NCI-H524 treated with DMSO at 0.1 percent for 48 hours (cell line): ENCODE measurements at regions not wholly inside any gene's neighbourhood (a gene's known extent, or its start where the extent isn't known, plus 50 kb on each side); places are given as distances from the start of the nearest gene placed in this dataset.

ENCODE experiments used
- DNase-seq: peaks from one replicate; lab custom pipeline; 2025; lab: John Stamatoyannopoulos, UW

GRCh38 chr15:29425864-29426263 is 156.2 kb upstream of the NSMCE3 start:
- DNase-seq: no peak

DNA sequence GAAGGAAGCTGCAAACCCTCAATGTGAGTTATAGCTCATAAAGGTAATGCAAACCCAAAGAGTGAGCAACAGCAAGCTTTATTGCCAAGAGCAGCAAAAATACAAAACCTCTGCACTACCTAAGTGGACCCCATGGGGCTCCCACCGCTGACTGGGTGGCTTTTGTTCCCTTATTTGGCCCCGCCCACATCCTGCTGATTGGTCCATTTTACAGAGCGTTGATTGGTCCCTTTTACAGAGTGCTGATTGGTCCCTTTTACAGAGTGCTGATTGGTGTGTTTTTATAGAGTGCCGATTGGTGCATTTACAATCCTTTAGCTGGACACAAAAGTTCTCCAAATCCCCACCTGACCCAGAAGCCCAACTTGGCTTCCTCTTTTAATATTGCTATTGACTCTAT is 154.5 kb upstream of the NSMCE3 start:
- DNase-seq: no peak

DNA sequence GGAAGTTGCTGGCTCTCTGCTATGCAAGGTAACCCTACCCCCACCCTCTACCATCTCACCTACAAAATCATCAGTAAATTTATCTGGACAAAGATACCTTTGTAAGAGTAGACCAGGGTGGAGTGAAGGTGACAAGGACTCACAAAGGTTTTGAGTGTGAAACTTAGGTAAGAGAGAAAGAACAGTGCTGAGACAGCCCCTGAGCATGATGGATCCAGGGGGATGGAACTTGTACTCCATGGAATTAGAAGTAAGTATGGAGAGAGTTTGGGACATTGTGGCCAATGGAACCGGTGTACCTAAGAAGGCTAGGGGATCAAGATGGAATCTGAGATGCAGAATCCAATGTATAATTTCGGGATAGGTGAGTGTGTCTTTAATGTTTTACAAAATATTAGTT is 153.0 kb upstream of the NSMCE3 start:
- no peak for DNase-seq

DNA sequence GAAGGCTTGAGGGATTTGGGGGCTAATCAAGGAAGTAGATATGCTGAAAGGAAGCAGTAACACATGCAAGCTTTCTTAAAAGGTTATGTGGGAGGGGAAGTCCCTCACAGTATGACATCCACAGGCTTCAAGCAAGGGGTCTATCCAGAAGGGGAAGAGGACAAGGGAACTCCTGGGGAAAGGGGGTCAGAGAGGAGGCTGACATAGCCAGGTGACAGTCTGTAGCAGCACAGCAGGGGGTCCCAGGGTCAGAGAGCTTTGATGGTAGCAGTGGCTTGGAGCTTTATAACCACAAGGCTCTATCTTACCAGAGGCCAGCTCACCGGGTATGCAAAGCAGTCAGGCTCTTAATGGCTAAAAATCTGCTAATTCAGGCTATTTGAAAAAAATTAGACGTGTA is 150.6 kb upstream of the NSMCE3 start:
- no peak for DNase-seq

DNA sequence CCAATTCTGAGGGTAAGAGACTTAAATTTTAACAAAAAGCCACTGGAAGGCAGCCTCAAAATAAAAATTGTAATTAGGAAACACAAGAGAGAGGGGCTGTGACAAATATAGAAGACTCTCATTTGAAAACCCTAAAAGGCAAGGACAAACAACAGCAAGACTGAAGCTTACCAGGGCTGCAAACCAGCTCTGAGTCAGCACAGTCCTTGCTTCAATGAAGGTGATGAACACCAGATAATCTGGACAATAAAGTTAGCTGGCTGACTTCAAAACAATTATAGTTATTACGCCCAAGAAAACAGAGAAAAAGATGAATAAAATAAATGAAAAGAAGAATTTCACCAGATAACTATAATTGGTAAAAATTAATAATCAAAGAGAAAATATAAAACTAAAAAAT is 149.3 kb upstream of the NSMCE3 start:
- no peak for DNase-seq

DNA sequence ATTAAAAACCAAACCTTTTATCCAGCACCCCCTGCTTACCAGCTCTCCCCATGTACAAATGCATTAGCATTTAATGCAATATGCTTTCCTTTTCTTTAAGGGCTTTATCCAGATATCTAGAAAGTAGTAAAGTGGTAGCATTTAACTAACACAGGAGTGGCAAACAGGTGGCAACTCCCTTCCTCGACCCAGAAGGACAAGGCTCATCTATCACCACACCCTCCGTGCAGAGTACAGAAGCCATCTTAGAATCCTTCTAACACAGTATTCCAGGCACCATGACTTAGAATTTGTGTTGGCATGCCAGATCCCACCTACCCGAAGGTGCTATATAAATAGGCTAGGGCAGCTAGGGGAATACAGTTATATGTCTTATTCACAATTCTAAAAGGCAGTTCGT is 148.6 kb upstream of the NSMCE3 start:
- DNase-seq: no peak

GRCh38 chr15:29411299-29411698 is 141.7 kb upstream of the NSMCE3 start:
- DNase-seq: no peak

DNA sequence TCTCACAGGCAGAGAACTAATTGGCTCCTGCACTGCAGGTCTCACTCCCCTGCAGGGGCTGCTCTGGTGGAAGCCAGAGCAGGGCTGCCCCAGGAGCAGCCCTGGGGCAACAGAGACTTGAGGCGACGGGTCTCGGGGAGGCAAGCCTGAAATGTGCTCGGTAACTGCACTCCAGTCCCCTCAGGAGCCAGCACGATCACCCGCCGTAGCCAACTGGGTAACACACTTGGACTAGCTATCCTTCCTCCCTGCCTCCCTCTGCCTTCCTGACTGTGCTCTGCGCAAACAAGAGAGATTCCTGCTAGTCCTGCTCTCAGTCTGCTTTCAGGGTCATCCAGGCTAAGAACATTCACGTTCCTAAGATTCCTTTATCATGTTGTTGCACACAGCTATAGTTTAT is 140.7 kb upstream of the NSMCE3 start:
- no peak for DNase-seq

DNA sequence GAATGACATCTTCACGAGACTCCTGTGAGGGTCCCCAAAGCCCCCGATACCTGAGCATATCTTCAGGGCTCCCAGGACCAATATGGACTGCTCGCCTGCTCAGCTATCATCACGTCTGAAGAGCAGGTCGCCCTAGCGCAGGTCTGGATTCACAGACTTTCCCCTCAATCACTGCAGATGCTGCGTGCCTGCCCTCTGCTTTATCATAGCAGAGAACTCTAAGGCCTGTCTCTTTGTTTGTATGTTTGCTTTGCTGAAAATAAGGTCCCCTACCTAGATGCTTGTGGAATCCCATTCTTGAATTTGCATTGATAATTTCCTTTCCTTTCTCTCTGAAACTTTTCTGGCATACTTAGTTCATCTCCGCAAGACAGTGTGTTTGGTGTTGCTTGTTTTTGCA is 140.3 kb upstream of the NSMCE3 start:
- DNase-seq: no peak

GRCh38 chr15:29405564-29405963 is 135.9 kb upstream of the NSMCE3 start:
- DNase-seq: no peak

GRCh38 chr15:29403772-29404171 is 134.2 kb upstream of the NSMCE3 start:
- no peak for DNase-seq

DNA sequence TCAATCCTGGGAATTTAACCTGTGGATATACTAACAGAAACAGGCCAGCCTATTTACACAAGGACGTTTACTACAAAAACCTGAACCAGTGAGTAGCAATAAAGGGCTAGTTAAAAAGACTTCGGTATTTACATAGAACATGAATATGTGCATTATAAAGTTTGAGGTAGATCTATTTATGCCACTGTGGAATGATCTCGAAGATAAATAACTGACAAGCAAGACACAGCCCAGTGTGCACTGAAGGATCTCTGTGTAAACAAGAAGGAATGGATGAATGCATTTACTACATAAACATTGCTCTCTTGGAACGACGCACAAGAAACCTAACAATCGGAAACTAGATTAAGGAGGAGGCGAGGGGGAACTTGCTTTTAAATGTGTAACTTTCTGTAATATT is 132.0 kb upstream of the NSMCE3 start:
- DNase-seq: no peak

- no peak for DNase-seq
Observed at GRCh38 chr15:29400701-29401100, 131.1 kb upstream of the NSMCE3 start.

DNA sequence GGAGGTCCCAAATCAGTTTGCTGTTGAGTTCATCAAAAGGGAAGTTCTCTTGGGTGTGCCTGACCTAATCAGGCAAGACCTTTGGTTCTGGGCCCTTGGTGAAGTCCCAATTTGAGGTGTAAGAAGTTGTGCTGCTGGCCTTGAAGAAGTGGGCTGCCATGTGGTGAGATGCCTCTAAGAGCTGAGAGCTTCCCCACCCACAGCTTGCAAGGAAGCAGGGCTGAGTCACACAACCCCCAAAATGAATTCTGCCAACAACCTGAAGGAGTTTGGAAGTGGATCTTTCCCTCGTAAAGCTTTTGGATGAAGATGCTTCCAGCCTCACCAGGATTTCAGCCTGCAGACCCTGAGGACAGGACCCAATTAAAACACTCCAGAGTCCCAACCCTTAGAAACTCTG is 129.3 kb upstream of the NSMCE3 start:
- no peak for DNase-seq

GRCh38 chr15:29396176-29396811 is 126.7 kb upstream of the NSMCE3 start:
- DNase-seq: no peak

DNA sequence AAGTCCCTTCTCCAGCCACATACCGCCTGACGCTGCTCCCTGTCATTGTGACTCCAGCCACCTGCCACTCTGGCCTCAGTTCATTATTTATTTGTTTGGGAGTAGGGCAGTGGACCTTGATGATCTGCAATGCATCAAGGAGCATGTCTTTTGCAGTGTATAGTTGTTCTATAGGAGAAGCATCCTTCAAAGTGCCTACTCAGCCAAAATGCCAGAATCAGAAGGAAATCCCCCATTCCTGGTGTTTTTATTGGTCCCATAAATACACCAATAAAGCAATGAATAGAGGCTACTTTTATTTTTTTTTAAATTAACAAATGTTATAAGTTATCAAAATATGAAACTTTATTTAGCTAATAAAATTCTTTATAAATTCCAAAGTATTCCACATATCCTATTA is 123.8 kb upstream of the NSMCE3 start:
- DNase-seq: no peak

- DNase-seq: no peak
Observed at GRCh38 chr15:29392358-29392757, 122.7 kb upstream of the NSMCE3 start.

DNA sequence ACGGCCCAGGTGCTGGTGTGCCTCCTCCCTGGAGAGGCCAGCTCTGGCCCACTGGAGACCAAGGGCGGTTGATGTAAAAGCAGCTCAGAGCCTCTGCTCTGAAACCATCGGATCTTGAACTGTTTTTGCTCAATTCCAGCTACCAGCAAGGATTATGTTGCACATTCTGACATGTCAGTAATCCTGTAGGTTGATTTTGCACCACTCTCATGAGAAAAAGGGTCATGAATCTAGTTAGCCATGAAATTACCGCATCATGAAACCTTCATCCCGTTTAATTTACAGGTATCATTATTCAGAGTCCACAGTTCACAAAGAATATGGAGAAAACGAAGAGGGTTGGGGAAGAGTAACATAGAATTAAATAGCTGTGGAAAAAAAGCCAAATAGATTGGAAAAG is 120.4 kb upstream of the NSMCE3 start:
- no peak for DNase-seq

DNA sequence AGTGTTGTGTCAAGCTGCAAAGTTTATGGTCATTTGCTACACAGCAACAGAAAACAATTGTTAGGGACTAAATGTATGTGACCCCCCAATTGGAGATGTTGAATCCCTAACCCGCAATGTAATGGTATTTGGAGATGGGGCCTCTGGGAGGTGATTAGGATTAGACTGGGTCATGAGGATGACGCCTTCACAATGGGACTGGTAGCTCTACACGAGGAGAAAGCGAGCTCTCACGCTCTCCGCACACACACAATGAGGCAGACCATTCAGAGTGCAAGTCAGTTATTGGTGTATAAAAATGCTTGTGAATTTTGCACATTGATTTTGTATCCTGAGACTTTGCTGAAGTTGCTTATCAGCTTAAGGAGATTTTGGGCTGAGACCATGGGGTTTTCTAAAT is 116.9 kb upstream of the NSMCE3 start:
- DNase-seq: no peak

- DNase-seq: no peak
Observed at GRCh38 chr15:29383367-29383766, 113.7 kb upstream of the NSMCE3 start.

DNA sequence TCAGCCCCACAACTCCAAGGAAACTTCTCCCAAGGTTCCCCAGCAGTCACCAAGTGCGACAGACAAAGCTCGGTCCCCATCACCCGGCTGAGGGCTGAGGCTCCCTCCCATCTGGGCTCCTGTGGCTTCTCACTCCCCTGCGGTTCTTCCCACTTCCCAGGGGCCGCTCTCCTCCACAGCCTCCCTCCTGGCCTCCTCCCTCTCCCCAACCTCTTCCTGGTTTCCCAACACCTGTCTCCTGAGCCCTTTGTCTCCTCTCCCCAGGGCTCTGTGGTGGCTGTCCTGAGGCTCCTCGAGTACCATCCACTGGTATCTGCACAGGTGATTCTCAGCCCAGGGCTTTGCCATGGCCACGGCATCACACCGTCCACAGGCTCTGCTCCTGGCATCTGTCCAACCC is 113.2 kb upstream of the NSMCE3 start:
- DNase-seq: no peak

GRCh38 chr15:29380466-29380865 is 110.8 kb upstream of the NSMCE3 start:
- DNase-seq: no peak

DNA sequence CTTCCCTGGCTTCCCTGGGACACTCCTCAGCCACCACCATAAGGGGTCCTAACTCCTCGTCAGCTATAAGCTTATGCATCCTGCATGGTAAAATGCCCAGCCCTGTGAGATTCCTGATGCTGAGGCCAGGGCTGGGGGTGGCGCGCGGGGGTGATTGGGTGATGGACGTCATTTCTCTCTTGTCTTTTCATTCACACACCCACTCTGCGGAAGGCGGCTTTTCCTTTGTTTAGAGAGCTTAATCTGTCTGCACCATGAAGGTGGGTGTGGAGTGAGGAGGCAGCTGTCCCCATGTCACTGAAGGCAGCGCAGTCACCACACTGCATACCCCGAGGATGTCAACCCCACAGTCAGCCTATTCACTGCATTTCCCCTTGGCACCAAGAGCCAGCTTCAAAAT is 110.0 kb upstream of the NSMCE3 start:
- DNase-seq: no peak

GRCh38 chr15:29377161-29377560 is 107.5 kb upstream of the NSMCE3 start:
- no peak for DNase-seq

DNA sequence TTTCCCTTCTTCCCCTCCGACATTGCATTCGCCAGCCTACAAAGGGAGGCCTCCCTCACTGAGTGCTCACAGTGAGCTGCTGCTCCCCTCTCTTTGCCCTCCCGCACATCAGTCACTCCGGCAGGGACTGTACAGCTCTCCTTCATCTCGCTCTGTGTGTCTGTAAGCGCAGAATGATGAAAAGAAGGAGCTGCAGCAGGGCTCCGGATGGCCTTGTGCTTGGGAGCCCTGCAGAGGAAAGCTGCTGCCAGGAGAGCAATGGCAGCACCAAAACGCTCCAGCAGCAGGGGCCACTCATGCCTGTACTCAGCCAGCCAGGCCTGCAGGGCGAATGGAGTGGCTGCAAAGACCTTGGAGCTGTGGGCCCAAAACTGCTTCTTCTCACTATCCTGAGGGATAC is 107.0 kb upstream of the NSMCE3 start:
- DNase-seq: no peak
